Liver (tissue), 3 donors: ENCODE measurements at regions not wholly inside any gene's neighbourhood (a gene's known extent, or its start where the extent isn't known, plus 50 kb on each side); places are given as distances from the start of the nearest gene placed in this dataset.

Experiments used
- ATF3 ChIP-seq: IDR thresholded peaks from 2 replicates; pipeline ENCODE4 v1.6.1; 2016; ENCODE audit warnings: antibody characterized with exemption
- FOXA1 ChIP-seq: IDR thresholded peaks from 2 replicates; pipeline ENCODE4 v1.6.1; 2016; ENCODE audit warnings: antibody characterized with exemption
- GABPA ChIP-seq, 2 donors: IDR thresholded peaks in 1 of 2; conservative IDR thresholded peaks in 1 of 2; 2 replicates each; pipeline ENCODE4 v1.6.1; 2016; ENCODE audit warnings: antibody characterized with exemption in 2 of 2, mild to moderate bottlenecking in 1 of 2, moderate library complexity in 1 of 2
- HNF4A ChIP-seq, 2 donors: conservative IDR thresholded peaks; 2 replicates each; pipeline ENCODE4 v1.6.1; 2016; ENCODE audit warnings: antibody characterized with exemption in 2 of 2, mild to moderate bottlenecking in 2 of 2
- HNF4G ChIP-seq: IDR thresholded peaks from 2 replicates; pipeline ENCODE4 v1.6.1; 2016; ENCODE audit warnings: antibody characterized with exemption
- JUND ChIP-seq, 2 donors: IDR thresholded peaks; 2 replicates each; pipeline ENCODE4 v1.6.1; 2016; ENCODE audit warnings: antibody characterized with exemption in 2 of 2
- NR2F2 ChIP-seq: IDR thresholded peaks from 2 replicates; pipeline ENCODE4 v1.6.1; 2016; ENCODE audit warnings: antibody characterized with exemption
- RAD21 ChIP-seq, 2 donors: IDR thresholded peaks; 2 replicates each; pipeline ENCODE4 v1.6.1; 2016; ENCODE audit warnings: antibody characterized with exemption in 2 of 2, mild to moderate bottlenecking in 2 of 2
- REST ChIP-seq: IDR thresholded peaks from 2 replicates; pipeline ENCODE4 v1.6.1; 2016; ENCODE audit warnings: antibody characterized with exemption, mild to moderate bottlenecking
- RXRA ChIP-seq, 2 donors: IDR thresholded peaks; 2 replicates each; pipeline ENCODE4 v1.6.1; 2017 to 2018; ENCODE audit warnings: antibody characterized with exemption in 2 of 2, mild to moderate bottlenecking in 1 of 2
- YY1 ChIP-seq: IDR thresholded peaks from 2 replicates; pipeline ENCODE4 v1.6.1; 2016; ENCODE audit warnings: antibody characterized with exemption, mild to moderate bottlenecking
- ZBTB33 ChIP-seq: IDR thresholded peaks from 2 replicates; pipeline ENCODE4 v1.6.1; 2016; ENCODE audit warnings: antibody characterized with exemption
- TF ChIP-seq, protein P1 (sequence below): fragments of 150-350 bp; IDR thresholded peaks from 2 replicates; pipeline ENCODE4 v1.5.1; 2017; ENCODE audit warnings: improper control_type of control experiment, low read depth, low read length; ENCODE audit not compliant: missing input control
- TF ChIP-seq, protein P2 (sequence below): IDR thresholded peaks from 2 replicates; pipeline ENCODE4 v1.6.1; 2016; ENCODE audit warnings: antibody characterized with exemption
- donor health status: healthy.
- donor health status: healthy.

GRCh38 chr20:48535556-48535955, 292.2 kb downstream of the PREX1 start:
- TF ChIP-seq JUND (IDR thresholded peaks at IDR 0.05) (no peak), GABPA (IDR thresholded peaks at IDR 0.05 in 1 of 2, conservative IDR thresholded peaks at IDR 0.05 in 1 of 2) (no peak), RAD21 (IDR thresholded peaks at IDR 0.05) (no peak), REST (no peak), HNF4G (no peak), ATF3 (no peak), HNF4A (conservative IDR thresholded peaks at IDR 0.05) (no peak), ZBTB33 (no peak), RXRA (IDR thresholded peaks at IDR 0.05) (no peak), FOXA1 (no peak), NR2F2 (no peak), YY1 (no peak)
- TF ChIP-seq, protein P1, sequence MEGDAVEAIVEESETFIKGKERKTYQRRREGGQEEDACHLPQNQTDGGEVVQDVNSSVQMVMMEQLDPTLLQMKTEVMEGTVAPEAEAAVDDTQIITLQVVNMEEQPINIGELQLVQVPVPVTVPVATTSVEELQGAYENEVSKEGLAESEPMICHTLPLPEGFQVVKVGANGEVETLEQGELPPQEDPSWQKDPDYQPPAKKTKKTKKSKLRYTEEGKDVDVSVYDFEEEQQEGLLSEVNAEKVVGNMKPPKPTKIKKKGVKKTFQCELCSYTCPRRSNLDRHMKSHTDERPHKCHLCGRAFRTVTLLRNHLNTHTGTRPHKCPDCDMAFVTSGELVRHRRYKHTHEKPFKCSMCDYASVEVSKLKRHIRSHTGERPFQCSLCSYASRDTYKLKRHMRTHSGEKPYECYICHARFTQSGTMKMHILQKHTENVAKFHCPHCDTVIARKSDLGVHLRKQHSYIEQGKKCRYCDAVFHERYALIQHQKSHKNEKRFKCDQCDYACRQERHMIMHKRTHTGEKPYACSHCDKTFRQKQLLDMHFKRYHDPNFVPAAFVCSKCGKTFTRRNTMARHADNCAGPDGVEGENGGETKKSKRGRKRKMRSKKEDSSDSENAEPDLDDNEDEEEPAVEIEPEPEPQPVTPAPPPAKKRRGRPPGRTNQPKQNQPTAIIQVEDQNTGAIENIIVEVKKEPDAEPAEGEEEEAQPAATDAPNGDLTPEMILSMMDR: no peak
- TF ChIP-seq, protein P2, sequence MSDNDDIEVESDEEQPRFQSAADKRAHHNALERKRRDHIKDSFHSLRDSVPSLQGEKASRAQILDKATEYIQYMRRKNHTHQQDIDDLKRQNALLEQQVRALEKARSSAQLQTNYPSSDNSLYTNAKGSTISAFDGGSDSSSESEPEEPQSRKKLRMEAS: no peak
